Gastrocnemius medialis (tissue), 4 donors: ENCODE measurements at regions not wholly inside any gene's neighbourhood (a gene's known extent, or its start where the extent isn't known, plus 50 kb on each side); places are given as distances from the start of the nearest gene placed in this dataset.

ENCODE experiments used
- ATAC-seq, 2 donors: fragments of 150-250 bp; one replicate each; pipeline ENCODE4 v1.9.1; 2016
- DNase-seq, 2 donors: peaks; one replicate each; pipeline ENCODE4 v3.0.0-alpha.2; 2019
- H3K27ac ChIP-seq, 4 donors: fragments of 200-600 bp; sonication (generic); 1 replicate in 1 of 4; 2 replicates in 3 of 4; pipeline ENCODE4 v1.5.1; 2016 to 2018; ENCODE audit warnings: mild to moderate bottlenecking in 2 of 4, moderate library complexity in 1 of 4
- H3K27me3 ChIP-seq, 3 donors: fragments of 200-600 bp; sonication (generic) in 2 of 3; 1 replicate in 1 of 3; 2 replicates in 2 of 3; pipeline versions ENCODE4 v1.5.1 to v1.6.0; 2016 to 2019; ENCODE audit warnings: mild to moderate bottlenecking in 1 of 3, moderate library complexity in 1 of 3
- H3K36me3 ChIP-seq, 2 donors: fragments of 200-600 bp; sonication (generic) in 1 of 2; one replicate each; pipeline ENCODE4 v1.5.1; 2017 to 2018
- H3K4me1 ChIP-seq, 2 donors: fragments of 200-600 bp; sonication (generic) in 1 of 2; one replicate each; pipeline ENCODE4 v1.5.1; 2016 to 2017; ENCODE audit warnings: mild to moderate bottlenecking in 2 of 2
- H3K4me3 ChIP-seq, 4 donors: fragments of 200-600 bp; sonication (generic) in 3 of 4; 1 replicate in 1 of 4; 2 replicates in 3 of 4; pipeline ENCODE4 v1.5.1; 2016 to 2019; ENCODE audit warnings: mild to moderate bottlenecking in 2 of 4
- H3K9me3 ChIP-seq, 3 donors: fragments of 200-600 bp; sonication (generic) in 2 of 3; 1 replicate in 1 of 3; 2 replicates in 2 of 3; pipeline ENCODE4 v1.5.1; 2016 to 2019
- CTCF ChIP-seq, 5 experiments: fragments of 450-650 bp in 3 of 5; fragments of 200-600 bp in 2 of 5; sonication (generic) in 2 of 5; IDR thresholded peaks in 4 of 5; conservative IDR thresholded peaks in 1 of 5; 1 replicate in 4 of 5; 2 replicates in 1 of 5; pipeline ENCODE4 v1.5.1; 2016 to 2019; ENCODE audit warnings: antibody characterized with exemption in 5 of 5, mild to moderate bottlenecking in 3 of 5, moderate library complexity in 3 of 5
- POLR2A ChIP-seq, 2 donors: fragments of 450-650 bp; IDR thresholded peaks; one replicate each; pipeline ENCODE4 v1.6.1; 2017; ENCODE audit warnings: antibody characterized with exemption in 2 of 2, mild to moderate bottlenecking in 2 of 2, moderate library complexity in 2 of 2
- in situ Hi-C, 4 donors: fragments of 200-750 bp; cut with MboI; loops; one replicate each; pipeline versions ENCODE4 v1.15.0 to v1.8.0; 2017; ENCODE audit warnings: low sequenced_read_pairs in 4 of 4
- intact Hi-C: fragments of 100-400 bp; cut with DNase I; formaldehyde crosslinking; loops from one replicate; pipeline ENCODE4 v1.15.1; 2023; ENCODE audit warnings: low total_unique reads

DNA sequence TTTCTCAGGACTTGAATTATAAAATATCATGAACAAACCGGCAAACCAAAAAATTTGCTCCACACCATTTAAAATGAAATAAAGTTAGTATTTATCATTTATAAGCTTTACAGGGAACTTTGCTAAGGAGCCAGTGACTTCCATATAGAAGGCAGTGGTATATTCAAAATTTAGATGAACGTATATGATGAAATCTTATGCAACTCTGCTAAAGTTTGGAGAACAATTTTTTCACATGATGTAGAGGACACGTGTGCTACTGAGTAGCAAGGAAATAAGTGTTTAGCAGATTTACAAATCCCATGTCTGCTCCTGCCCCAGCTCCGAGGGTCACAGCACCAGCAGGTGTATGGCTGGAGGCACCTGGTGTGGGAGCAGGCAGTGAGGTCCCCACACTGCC is 70.8 kb upstream of the IFNG-AS1 start:
- Histone ChIP-seq H3K27ac (no peak overlapping the region), H3K36me3 (no peaks in the 10 kb centered on the region), H3K4me1 (no peaks in the 10 kb centered on the region), H3K27me3 (no peaks in the 10 kb centered on the region), H3K9me3 (no peaks in the 10 kb centered on the region), H3K4me3 (no peak overlapping the region)
- in situ Hi-C loops: no loop called here
- intact Hi-C loops: no loop called here
- ATAC-seq (no peak), DNase-seq (no peak)
- no peak for TF ChIP-seq POLR2A (IDR thresholded peaks at IDR 0.05)
- no peak for TF ChIP-seq CTCF (IDR thresholded peaks at IDR 0.05 in 4 of 5, conservative IDR thresholded peaks at IDR 0.05 in 1 of 5)

GRCh38 chr12:67919406-67919805 is 69.8 kb upstream of the IFNG-AS1 start:
- in situ Hi-C loops (no loop called here), intact Hi-C loops (no loop called here)
- Histone ChIP-seq H3K9me3 (no peaks in the 10 kb centered on the region), H3K27me3 (no peaks in the 10 kb centered on the region), H3K4me3 (no peak overlapping the region), H3K27ac (no peak overlapping the region), H3K36me3 (no peaks in the 10 kb centered on the region), H3K4me1 (no peaks in the 10 kb centered on the region)
- no peak for TF ChIP-seq CTCF (IDR thresholded peaks at IDR 0.05 in 4 of 5, conservative IDR thresholded peaks at IDR 0.05 in 1 of 5)
- DNase-seq (no peak), ATAC-seq (no peak)

DNA sequence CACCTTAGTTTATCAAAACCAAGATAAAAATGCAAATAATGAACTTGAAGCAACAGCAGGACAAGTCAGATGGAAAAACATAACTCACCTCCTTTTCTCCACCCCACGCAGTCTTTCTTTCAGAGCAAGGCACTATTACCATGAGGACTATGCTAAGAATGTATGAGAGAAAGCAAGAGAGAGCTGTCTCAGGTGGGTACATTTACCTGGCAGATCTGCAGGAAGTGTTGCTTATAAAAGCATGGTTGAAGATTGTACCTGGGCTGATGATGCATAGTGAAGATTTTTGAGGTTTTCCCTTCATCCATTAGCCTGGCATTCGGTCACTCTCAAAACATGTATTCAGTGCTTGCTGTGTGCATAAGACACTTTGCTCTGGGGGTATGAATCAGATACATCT is 68.8 kb upstream of the IFNG-AS1 start:
- no peak overlapping the region for H3K27ac ChIP-seq
- no peaks in the 10 kb centered on the region for H3K36me3 ChIP-seq
- H3K27me3 ChIP-seq: no peaks in the 10 kb centered on the region
- ATAC-seq (no peak), DNase-seq (no peak)
- intact Hi-C loops (no loop called here), in situ Hi-C loops (no loop called here)
- TF ChIP-seq POLR2A (IDR thresholded peaks at IDR 0.05): no peak
- no peak for TF ChIP-seq CTCF (IDR thresholded peaks at IDR 0.05 in 4 of 5, conservative IDR thresholded peaks at IDR 0.05 in 1 of 5)
- H3K4me3 ChIP-seq: no peak overlapping the region
- H3K4me1 ChIP-seq: no peaks in the 10 kb centered on the region
- no peaks in the 10 kb centered on the region for H3K9me3 ChIP-seq

- Histone ChIP-seq H3K9me3 (no peaks in the 10 kb centered on the region), H3K4me1 (no peaks in the 10 kb centered on the region), H3K36me3 (no peaks in the 10 kb centered on the region), H3K27ac (no peak overlapping the region), H3K27me3 (no peaks in the 10 kb centered on the region), H3K4me3 (no peak overlapping the region)
- ATAC-seq (no peak), DNase-seq (no peak)
- TF ChIP-seq POLR2A (IDR thresholded peaks at IDR 0.05) (no peak), CTCF (IDR thresholded peaks at IDR 0.05 in 4 of 5, conservative IDR thresholded peaks at IDR 0.05 in 1 of 5) (no peak)
- in situ Hi-C loops (no loop called here), intact Hi-C loops (no loop called here)
These were observed 68.0 kb upstream of the IFNG-AS1 start for GRCh38 chr12:67921286-67921685.

DNA sequence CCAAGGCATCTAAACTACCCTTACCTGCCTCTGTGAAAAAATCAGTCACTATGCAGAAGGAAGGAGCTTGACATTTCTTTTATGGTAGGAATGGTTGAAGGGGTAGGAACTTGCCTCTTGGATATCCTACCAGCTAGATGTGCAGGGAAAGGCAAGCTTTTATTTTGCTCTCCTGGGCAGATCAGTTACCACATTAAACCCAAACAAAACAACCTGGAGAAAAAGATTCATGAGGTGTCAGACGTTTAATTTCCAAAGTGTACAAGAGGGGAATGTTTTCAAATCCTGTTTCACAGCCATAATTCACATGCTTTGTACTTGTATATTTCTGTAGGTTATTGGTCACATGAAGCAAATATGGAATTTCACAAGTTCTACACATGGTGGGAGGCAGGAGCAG is 67.0 kb upstream of the IFNG-AS1 start:
- DNase-seq (no peak), ATAC-seq (no peak)
- H3K27me3 ChIP-seq: no peaks in the 10 kb centered on the region
- TF ChIP-seq CTCF (IDR thresholded peaks at IDR 0.05 in 4 of 5, conservative IDR thresholded peaks at IDR 0.05 in 1 of 5) (no peak), POLR2A (IDR thresholded peaks at IDR 0.05) (no peak)
- in situ Hi-C loops (no loop called here), intact Hi-C loops (no loop called here)
- no peaks in the 10 kb centered on the region for H3K9me3 ChIP-seq
- H3K36me3 ChIP-seq: no peaks in the 10 kb centered on the region
- no peak overlapping the region for H3K4me3 ChIP-seq
- H3K4me1 ChIP-seq: no peaks in the 10 kb centered on the region
- no peak overlapping the region for H3K27ac ChIP-seq
